ENCODE measurements at regions not wholly inside any gene's neighbourhood (a gene's known extent, or its start where the extent isn't known, plus 50 kb on each side); places are given as distances from the start of the nearest gene placed in this dataset.

GRCh38 chr2:226536410-226536809, 263.2 kb downstream of the IRS1 start:
- TF ChIP-seq, protein P1, sequence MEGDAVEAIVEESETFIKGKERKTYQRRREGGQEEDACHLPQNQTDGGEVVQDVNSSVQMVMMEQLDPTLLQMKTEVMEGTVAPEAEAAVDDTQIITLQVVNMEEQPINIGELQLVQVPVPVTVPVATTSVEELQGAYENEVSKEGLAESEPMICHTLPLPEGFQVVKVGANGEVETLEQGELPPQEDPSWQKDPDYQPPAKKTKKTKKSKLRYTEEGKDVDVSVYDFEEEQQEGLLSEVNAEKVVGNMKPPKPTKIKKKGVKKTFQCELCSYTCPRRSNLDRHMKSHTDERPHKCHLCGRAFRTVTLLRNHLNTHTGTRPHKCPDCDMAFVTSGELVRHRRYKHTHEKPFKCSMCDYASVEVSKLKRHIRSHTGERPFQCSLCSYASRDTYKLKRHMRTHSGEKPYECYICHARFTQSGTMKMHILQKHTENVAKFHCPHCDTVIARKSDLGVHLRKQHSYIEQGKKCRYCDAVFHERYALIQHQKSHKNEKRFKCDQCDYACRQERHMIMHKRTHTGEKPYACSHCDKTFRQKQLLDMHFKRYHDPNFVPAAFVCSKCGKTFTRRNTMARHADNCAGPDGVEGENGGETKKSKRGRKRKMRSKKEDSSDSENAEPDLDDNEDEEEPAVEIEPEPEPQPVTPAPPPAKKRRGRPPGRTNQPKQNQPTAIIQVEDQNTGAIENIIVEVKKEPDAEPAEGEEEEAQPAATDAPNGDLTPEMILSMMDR (IDR thresholded peaks at IDR 0.05), result no peak
- no peak for TF ChIP-seq POLR2A (IDR thresholded peaks at IDR 0.05)

Data from testis (tissue), 2 donors.